Body of pancreas (tissue), 4 donors: ENCODE measurements at regions not wholly inside any gene's neighbourhood (a gene's known extent, or its start where the extent isn't known, plus 50 kb on each side); places are given as distances from the start of the nearest gene placed in this dataset.
"Not testable (repeated sequence)": the region's sequence is repeated elsewhere in the genome, so short reads cannot be mapped to it uniquely, and the experiment has no call there.

ENCODE experiments used
- ATAC-seq: fragments of 150-250 bp; one replicate; pipeline ENCODE4 v1.9.1; 2016
- DNase-seq, 4 donors: peaks; one replicate each; pipeline ENCODE4 v3.0.0-alpha.2; 2019
- H3K27ac ChIP-seq, 4 donors: fragments of 200-600 bp; sonication (generic); 1 replicate in 3 of 4; 2 replicates in 1 of 4; pipeline versions ENCODE4 v1.5.1 to v1.6.1; 2016 to 2019; ENCODE audit warnings: mild to moderate bottlenecking in 1 of 4, mixed read lengths in 1 of 4, moderate library complexity in 1 of 4
- H3K27me3 ChIP-seq, 2 donors: fragments of 200-600 bp; sonication (generic); one replicate each; pipeline ENCODE4 v1.6.0; 2016; ENCODE audit warnings: mild to moderate bottlenecking in 1 of 2
- H3K36me3 ChIP-seq, 2 donors: fragments of 200-600 bp; sonication (generic); replicated peaks in 1 of 2; 2 replicates each; pipeline ENCODE4 v1.5.1; 2016; ENCODE audit warnings: low read depth in 2 of 2; ENCODE audit not compliant: insufficient read depth in 1 of 2
- H3K4me1 ChIP-seq: fragments of 200-600 bp; sonication (generic); one replicate; pipeline ENCODE4 v1.6.0; 2016
- H3K4me3 ChIP-seq, 2 donors: fragments of 200-600 bp; sonication (generic); 1 replicate in 1 of 2; 2 replicates in 1 of 2; pipeline ENCODE4 v1.5.1; 2016 to 2019
- H3K9me3 ChIP-seq, 3 donors: fragments of 200-600 bp; sonication (generic); 1 replicate in 2 of 3; 2 replicates in 1 of 3; pipeline ENCODE4 v1.5.1; 2016
- CTCF ChIP-seq, 7 experiments: fragments of 450-650 bp in 4 of 7; fragments of 200-600 bp in 3 of 7; sonication (generic) in 3 of 7; IDR thresholded peaks; one replicate each; pipeline ENCODE4 v1.5.1; 2016 to 2019; ENCODE audit warnings: antibody characterized with exemption in 7 of 7
- POLR2A ChIP-seq, 3 donors: fragments of 450-650 bp; IDR thresholded peaks; one replicate each; pipeline ENCODE4 v1.6.1; 2016; ENCODE audit warnings: antibody characterized with exemption in 3 of 3, mild to moderate bottlenecking in 2 of 3
- WGBS, 2 donors: methylation state at CpG; one replicate each; pipeline ENCODE4 v1.1.5; 2017; 5-methylcytosine and 5-hydroxymethylcytosine counted together
- intact Hi-C: fragments of 100-400 bp; cut with DNase I; formaldehyde crosslinking; loops from one replicate; pipeline ENCODE4 v1.15.1; 2023

- Histone ChIP-seq H3K9me3 (no peaks in the 10 kb centered on the region), H3K4me1 (no peaks in the 10 kb centered on the region), H3K27me3 (no peaks in the 10 kb centered on the region), H3K4me3 (no peak overlapping the region), H3K27ac (no peak overlapping the region), H3K36me3 (no peaks in the 10 kb centered on the region)
- ATAC-seq (no peak), DNase-seq (no peak)
- WGBS, 2 donors, result 89 to 94% methylated on average over 6 of the region's 6 CpGs
- no peak for TF ChIP-seq POLR2A (IDR thresholded peaks at IDR 0.05)
- intact Hi-C loops, result loop anchor here (10.0 kb wide), 1 partner anchor 766 kb away; no protein-coding TSS in a partner anchor
Measured at GRCh38 chr12:42030588-42030987, 114.1 kb downstream of the GXYLT1 start.

- H3K27ac ChIP-seq, result no peak overlapping the region
- no peak overlapping the region for H3K4me3 ChIP-seq
- no peaks in the 10 kb centered on the region for H3K36me3 ChIP-seq
- H3K4me1 ChIP-seq, result no peaks in the 10 kb centered on the region
- no peak for TF ChIP-seq POLR2A (IDR thresholded peaks at IDR 0.05)
- no peak for TF ChIP-seq CTCF (IDR thresholded peaks at IDR 0.05)
- DNase-seq (no peak), ATAC-seq (no peak)
- WGBS, 2 donors, result 66 to 70% methylated on average over 5 of the region's 5 CpGs
- intact Hi-C loops, result loop anchor here (10.0 kb wide), 1 partner anchor 1083 kb away; no protein-coding TSS in a partner anchor
- no peaks in the 10 kb centered on the region for H3K27me3 ChIP-seq
- H3K9me3 ChIP-seq, result no peaks in the 10 kb centered on the region
Measured at GRCh38 chr12:42027546-42027945, 117.1 kb downstream of the GXYLT1 start.

GRCh38 chr12:42024495-42024830 is 120.2 kb downstream of the GXYLT1 start:
- ATAC-seq, result no peak
- H3K27ac ChIP-seq, result no peak overlapping the region
- no peaks in the 10 kb centered on the region for H3K9me3 ChIP-seq
- no peaks in the 10 kb centered on the region for H3K27me3 ChIP-seq
- H3K4me3 ChIP-seq, result no peak overlapping the region
- TF ChIP-seq POLR2A (IDR thresholded peaks at IDR 0.05), result no peak
- peak in 1 of 7 experiments; percentile 3 for TF ChIP-seq CTCF (IDR thresholded peaks at IDR 0.05)
- H3K36me3 ChIP-seq, result no peaks in the 10 kb centered on the region
- no peak for DNase-seq
- no peaks in the 10 kb centered on the region for H3K4me1 ChIP-seq
- 13 to 15% methylated on average over 3 of the region's 3 CpGs for WGBS, 2 donors
- intact Hi-C loops, result loop anchor here (10.0 kb wide), 1 partner anchor 1080 kb away; no protein-coding TSS in a partner anchor

GRCh38 chr12:42023733-42024494 is 120.8 kb downstream of the GXYLT1 start:
- 9 to 11% methylated on average over 19 to 25 of the region's 25 CpGs for WGBS, 2 donors
- intact Hi-C loops, result loop anchor here (10.0 kb wide), 1 partner anchor 1079 kb away; no protein-coding TSS in a partner anchor
- Histone ChIP-seq H3K27me3 (no peaks in the 10 kb centered on the region), H3K9me3 (no peaks in the 10 kb centered on the region), H3K27ac (no peak overlapping the region), H3K4me3 (no peak overlapping the region), H3K36me3 (no peaks in the 10 kb centered on the region), H3K4me1 (no peaks in the 10 kb centered on the region)
- TF ChIP-seq CTCF (IDR thresholded peaks at IDR 0.05), result peak; percentile 62 to 86 (median 82)
- TF ChIP-seq POLR2A (IDR thresholded peaks at IDR 0.05), result no peak
- ATAC-seq, result peak; percentile 87
- DNase-seq, result peak; percentile 69 to 75 (median 72)

- not testable (repeated sequence) for H3K36me3 ChIP-seq, H3K27me3 ChIP-seq, H3K4me3 ChIP-seq, ATAC-seq, DNase-seq, H3K9me3 ChIP-seq, H3K27ac ChIP-seq, H3K4me1 ChIP-seq
- WGBS, 2 donors, result 84 to 90% methylated on average over 9 of the region's 9 CpGs
- intact Hi-C loops, result loop anchor here (10.0 kb wide), 1 partner anchor 1077 kb away; no protein-coding TSS in a partner anchor
Measured at GRCh38 chr12:42021937-42022336, 122.7 kb downstream of the GXYLT1 start.
